Neural cell (in vitro differentiated cells): ENCODE measurements at regions not wholly inside any gene's neighbourhood (a gene's known extent, or its start where the extent isn't known, plus 50 kb on each side); places are given as distances from the start of the nearest gene placed in this dataset.
"Not testable (repeated sequence)": the region's sequence is repeated elsewhere in the genome, so short reads cannot be mapped to it uniquely, and the experiment has no call there.

Experiments
- H2AFZ ChIP-seq: fragments of 200-600, 300-800 bp; sonication (generic), shearing (Covaris generic); 2 replicates; pipeline ENCODE4 v1.6.0; 2014; ENCODE audit warnings: low read depth, mild to moderate bottlenecking, antibody characterized with exemption, low read length, moderate library complexity
- H3F3A ChIP-seq: fragments of 200-600 bp; shearing (Covaris generic); 2 replicates; pipeline ENCODE4 v1.6.1; 2016; ENCODE audit warnings: mild to moderate bottlenecking, moderate library complexity, mixed read lengths, antibody characterized with exemption, low read length; ENCODE audit not compliant: insufficient read depth, poor library complexity, severe bottlenecking
- H3K27ac ChIP-seq: fragments of 200-600, 300-800 bp; sonication (generic), shearing (Covaris generic); 2 replicates; pipeline ENCODE4 v1.5.1; 2014; ENCODE audit warnings: mild to moderate bottlenecking, low read length, moderate library complexity
- H3K27me3 ChIP-seq: fragments of 300-800, 200-600 bp; sonication (generic), shearing (Covaris generic); 2 replicates; pipeline ENCODE4 v1.6.0; 2014; ENCODE audit warnings: mild to moderate bottlenecking, low read depth, low read length, moderate library complexity; ENCODE audit not compliant: insufficient read depth
- H3K36me3 ChIP-seq: fragments of 300-800, 200-600 bp; sonication (generic), shearing (Covaris generic); 2 replicates; pipeline ENCODE4 v1.5.1; 2014; ENCODE audit warnings: mild to moderate bottlenecking, antibody characterized with exemption, low read length, moderate library complexity; ENCODE audit not compliant: insufficient read depth
- H3K4me2 ChIP-seq: fragments of 300-800, 200-600 bp; sonication (generic), shearing (Covaris generic); 2 replicates; pipeline ENCODE4 v1.6.0; 2014; ENCODE audit warnings: mild to moderate bottlenecking, low read length
- H3K4me3 ChIP-seq: fragments of 300-800, 200-600 bp; sonication (generic), shearing (Covaris generic); 2 replicates; pipeline ENCODE4 v1.5.1; 2014; ENCODE audit warnings: mild to moderate bottlenecking, low read length, moderate library complexity
- H3K79me2 ChIP-seq: fragments of 200-600 bp; shearing (Covaris generic); replicated peaks from 2 replicates; pipeline ENCODE4 v1.6.0; 2014; ENCODE audit warnings: mild to moderate bottlenecking, low read length, moderate library complexity; ENCODE audit not compliant: insufficient read depth
- H3K9ac ChIP-seq: fragments of 300-800, 200-600 bp; sonication (generic), shearing (Covaris generic); 2 replicates; pipeline ENCODE4 v1.6.1; 2016; ENCODE audit warnings: mild to moderate bottlenecking, low read length, mixed read lengths
- H3K9me2 ChIP-seq: fragments of 200-600 bp; shearing (Covaris generic); 2 replicates; pipeline ENCODE4 v1.6.1; 2016; ENCODE audit warnings: mild to moderate bottlenecking, low read length, mixed read lengths; ENCODE audit not compliant: insufficient read depth
- H3K9me3 ChIP-seq: fragments of 200-600, 300-800 bp; sonication (generic), shearing (Covaris generic); 2 replicates; pipeline ENCODE4 v1.6.1; 2016; ENCODE audit warnings: mild to moderate bottlenecking, mixed run types, low read length, moderate library complexity, mixed read lengths
- H4K20me1 ChIP-seq: fragments of 200-600 bp; shearing (Covaris generic); 2 replicates; pipeline ENCODE4 v1.6.1; 2016; ENCODE audit warnings: mild to moderate bottlenecking, mixed run types; ENCODE audit not compliant: insufficient read depth
- EP300 ChIP-seq: fragments of 450-650 bp; conservative IDR thresholded peaks from 2 replicates; pipeline ENCODE4 v1.6.1; 2014; ENCODE audit warnings: antibody characterized with exemption, mild to moderate bottlenecking, moderate library complexity; ENCODE audit not compliant: poor library complexity, severe bottlenecking
- MXI1 ChIP-seq: fragments of 450-650 bp; conservative IDR thresholded peaks from 2 replicates; pipeline ENCODE4 v1.6.1; 2014; ENCODE audit warnings: antibody characterized with exemption, mild to moderate bottlenecking; ENCODE audit not compliant: poor library complexity, severe bottlenecking
- POLR2AphosphoS5 ChIP-seq: IDR thresholded peaks from 2 replicates; pipeline ENCODE4 v1.6.1; 2012
- SMC3 ChIP-seq: fragments of 450-650 bp; conservative IDR thresholded peaks from 2 replicates; pipeline ENCODE4 v1.6.1; 2014; ENCODE audit warnings: antibody characterized with exemption, mild to moderate bottlenecking, moderate library complexity; ENCODE audit not compliant: poor library complexity
- TAF1 ChIP-seq: IDR thresholded peaks from 2 replicates; pipeline ENCODE4 v1.6.1; 2012; ENCODE audit warnings: low read depth
- TF ChIP-seq, protein P1 (sequence below): IDR thresholded peaks from 2 replicates; pipeline ENCODE4 v1.6.1; 2012; ENCODE audit warnings: borderline replicate concordance
- TF ChIP-seq, protein P2 (sequence below): fragments of 450-650 bp; IDR thresholded peaks from 2 replicates; pipeline ENCODE4 v1.5.1; 2014; ENCODE audit warnings: antibody characterized with exemption, mild to moderate bottlenecking, moderate library complexity; ENCODE audit not compliant: poor library complexity, severe bottlenecking

DNA sequence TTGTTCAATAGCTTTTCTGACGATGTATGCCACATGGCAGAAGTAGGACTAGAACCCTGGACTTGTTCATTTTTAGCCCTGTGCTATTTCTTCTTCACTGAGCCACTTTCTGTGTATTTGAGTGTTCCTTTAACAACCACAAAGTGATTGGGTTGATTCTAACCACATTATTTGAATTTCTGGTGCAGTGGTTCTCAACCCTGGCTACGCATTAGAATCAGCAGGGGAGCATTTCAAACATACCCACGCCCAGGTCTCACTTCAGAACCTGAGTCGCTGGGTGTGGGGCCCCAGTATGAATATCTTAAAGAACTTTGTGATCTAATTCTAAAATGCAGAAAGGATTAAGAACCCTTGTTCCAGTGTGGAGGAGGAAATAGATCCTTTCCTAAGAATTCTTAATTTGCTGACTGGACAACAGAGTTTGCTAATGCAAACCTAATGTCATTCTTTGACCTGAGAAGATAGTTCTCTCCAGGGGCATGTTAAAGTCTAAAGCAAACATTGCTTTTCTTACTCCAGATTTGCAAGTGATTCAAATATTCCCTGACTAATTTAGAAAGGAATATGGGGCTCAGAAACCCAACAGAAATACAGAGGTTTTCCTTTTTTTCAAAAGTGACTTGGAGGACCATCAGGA, 75.4 kb upstream of the GDNF start:
- Histone ChIP-seq H3K27ac (no peak overlapping the region), H3K4me3 (no peak overlapping the region), H2AFZ (no peak overlapping the region), H3K79me2 (no peaks in the 10 kb centered on the region), H3K4me2 (no peak overlapping the region), H3F3A (no peaks in the 10 kb centered on the region), H3K9me3 (no peaks in the 10 kb centered on the region), H3K36me3 (no peaks in the 10 kb centered on the region), H3K27me3 (no peaks in the 10 kb centered on the region), H3K9me2 (no peaks in the 10 kb centered on the region), H3K9ac (no peak overlapping the region), H4K20me1 (no peaks in the 10 kb centered on the region)
- no peak for TF ChIP-seq MXI1

DNA sequence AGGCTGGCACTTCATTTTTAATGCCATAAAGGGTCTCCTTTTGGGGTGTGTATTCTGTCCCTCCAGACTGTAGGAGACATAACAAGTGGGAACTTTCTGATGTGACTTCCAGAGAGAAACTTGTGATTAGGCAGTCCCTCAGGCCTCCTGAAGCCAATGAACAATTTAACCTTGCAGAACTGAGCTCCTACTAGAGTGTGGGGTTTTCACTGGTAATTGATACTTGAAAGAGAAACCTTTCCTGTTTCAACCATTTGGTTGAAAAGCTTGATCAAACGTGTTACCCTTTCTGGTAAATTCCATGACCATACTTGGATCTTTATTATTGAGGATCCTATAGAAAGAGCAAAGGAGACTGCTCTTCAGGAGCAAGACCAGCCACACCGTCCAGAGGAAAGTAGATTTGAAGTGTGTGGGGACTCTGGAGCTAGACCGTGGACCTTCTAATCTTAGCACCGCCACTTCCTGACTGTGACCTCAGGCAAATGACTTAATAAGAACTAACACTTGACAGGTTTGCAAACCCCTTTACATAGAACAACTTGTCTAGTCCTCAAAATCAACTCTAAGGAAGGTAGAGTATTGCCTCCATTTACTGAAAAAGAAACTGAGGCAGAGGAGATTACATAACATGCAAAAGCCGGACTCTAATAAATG, 69.9 kb upstream of the GDNF start:
- H3K36me3 ChIP-seq, H3K4me3 ChIP-seq, H3K27ac ChIP-seq: not testable (repeated sequence)

DNA sequence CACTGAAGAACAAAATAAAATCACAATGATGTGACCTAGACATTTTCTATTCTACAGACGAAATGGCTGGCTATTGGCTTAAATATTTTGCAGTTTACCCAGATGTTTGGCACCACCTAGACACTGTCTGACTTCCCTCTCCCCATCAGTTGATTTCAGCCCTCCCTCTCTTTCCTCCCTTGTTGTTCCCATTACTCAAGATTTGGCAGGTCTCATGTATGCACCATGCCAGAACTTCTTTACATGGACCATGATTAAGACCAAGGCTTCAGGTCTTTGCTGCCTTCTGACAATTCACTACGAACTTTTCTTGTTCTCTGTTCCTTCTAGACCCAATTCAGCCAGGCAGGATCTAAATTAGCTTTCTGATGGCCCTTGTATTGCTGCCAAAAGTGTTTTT, 66.6 kb upstream of the GDNF start:
- H3K9ac ChIP-seq = no peak overlapping the region

More for the DNA sequence above, 69.9 kb upstream of the GDNF start:
- not testable (repeated sequence) for H3K9me3 ChIP-seq, H3K9ac ChIP-seq, H4K20me1 ChIP-seq, H3K4me2 ChIP-seq, H3K9me2 ChIP-seq, H3F3A ChIP-seq, H3K27me3 ChIP-seq, H3K79me2 ChIP-seq, H2AFZ ChIP-seq

DNA sequence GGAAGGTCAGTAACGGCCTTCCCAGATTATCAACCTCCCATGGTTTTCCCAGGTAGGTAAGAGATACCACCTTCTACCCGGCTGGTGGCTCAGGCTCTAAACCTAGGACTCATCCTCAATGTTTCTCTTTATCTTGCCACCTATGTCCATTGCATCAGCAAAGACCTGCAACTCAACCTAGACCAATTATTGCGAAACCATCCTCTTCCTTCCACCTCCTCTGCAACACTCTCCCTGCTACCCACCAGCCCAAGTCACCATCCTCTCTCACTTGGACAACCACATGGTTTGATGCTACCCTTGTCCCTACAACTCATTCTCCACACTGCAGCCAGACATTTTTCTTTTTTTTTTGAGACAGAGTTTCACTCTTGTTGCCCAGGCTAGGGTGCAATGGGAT, 65.4 kb upstream of the GDNF start:
- Histone ChIP-seq H3K4me3 (no peak overlapping the region), H3F3A (no peaks in the 10 kb centered on the region)
- no peak for TF ChIP-seq POLR2AphosphoS5
- TF ChIP-seq, protein P1, sequence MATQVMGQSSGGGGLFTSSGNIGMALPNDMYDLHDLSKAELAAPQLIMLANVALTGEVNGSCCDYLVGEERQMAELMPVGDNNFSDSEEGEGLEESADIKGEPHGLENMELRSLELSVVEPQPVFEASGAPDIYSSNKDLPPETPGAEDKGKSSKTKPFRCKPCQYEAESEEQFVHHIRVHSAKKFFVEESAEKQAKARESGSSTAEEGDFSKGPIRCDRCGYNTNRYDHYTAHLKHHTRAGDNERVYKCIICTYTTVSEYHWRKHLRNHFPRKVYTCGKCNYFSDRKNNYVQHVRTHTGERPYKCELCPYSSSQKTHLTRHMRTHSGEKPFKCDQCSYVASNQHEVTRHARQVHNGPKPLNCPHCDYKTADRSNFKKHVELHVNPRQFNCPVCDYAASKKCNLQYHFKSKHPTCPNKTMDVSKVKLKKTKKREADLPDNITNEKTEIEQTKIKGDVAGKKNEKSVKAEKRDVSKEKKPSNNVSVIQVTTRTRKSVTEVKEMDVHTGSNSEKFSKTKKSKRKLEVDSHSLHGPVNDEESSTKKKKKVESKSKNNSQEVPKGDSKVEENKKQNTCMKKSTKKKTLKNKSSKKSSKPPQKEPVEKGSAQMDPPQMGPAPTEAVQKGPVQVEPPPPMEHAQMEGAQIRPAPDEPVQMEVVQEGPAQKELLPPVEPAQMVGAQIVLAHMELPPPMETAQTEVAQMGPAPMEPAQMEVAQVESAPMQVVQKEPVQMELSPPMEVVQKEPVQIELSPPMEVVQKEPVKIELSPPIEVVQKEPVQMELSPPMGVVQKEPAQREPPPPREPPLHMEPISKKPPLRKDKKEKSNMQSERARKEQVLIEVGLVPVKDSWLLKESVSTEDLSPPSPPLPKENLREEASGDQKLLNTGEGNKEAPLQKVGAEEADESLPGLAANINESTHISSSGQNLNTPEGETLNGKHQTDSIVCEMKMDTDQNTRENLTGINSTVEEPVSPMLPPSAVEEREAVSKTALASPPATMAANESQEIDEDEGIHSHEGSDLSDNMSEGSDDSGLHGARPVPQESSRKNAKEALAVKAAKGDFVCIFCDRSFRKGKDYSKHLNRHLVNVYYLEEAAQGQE = no peak
- TF ChIP-seq EP300 = no peak
- TF ChIP-seq TAF1 = no peak
- TF ChIP-seq, protein P2, sequence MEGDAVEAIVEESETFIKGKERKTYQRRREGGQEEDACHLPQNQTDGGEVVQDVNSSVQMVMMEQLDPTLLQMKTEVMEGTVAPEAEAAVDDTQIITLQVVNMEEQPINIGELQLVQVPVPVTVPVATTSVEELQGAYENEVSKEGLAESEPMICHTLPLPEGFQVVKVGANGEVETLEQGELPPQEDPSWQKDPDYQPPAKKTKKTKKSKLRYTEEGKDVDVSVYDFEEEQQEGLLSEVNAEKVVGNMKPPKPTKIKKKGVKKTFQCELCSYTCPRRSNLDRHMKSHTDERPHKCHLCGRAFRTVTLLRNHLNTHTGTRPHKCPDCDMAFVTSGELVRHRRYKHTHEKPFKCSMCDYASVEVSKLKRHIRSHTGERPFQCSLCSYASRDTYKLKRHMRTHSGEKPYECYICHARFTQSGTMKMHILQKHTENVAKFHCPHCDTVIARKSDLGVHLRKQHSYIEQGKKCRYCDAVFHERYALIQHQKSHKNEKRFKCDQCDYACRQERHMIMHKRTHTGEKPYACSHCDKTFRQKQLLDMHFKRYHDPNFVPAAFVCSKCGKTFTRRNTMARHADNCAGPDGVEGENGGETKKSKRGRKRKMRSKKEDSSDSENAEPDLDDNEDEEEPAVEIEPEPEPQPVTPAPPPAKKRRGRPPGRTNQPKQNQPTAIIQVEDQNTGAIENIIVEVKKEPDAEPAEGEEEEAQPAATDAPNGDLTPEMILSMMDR = no peak
- TF ChIP-seq SMC3 = no peak
- TF ChIP-seq MXI1 = no peak

More for the DNA sequence above, 66.6 kb upstream of the GDNF start:
- no peaks in the 10 kb centered on the region for H3K9me3 ChIP-seq
- no peak for TF ChIP-seq POLR2AphosphoS5
- no peak overlapping the region for H2AFZ ChIP-seq
- H3K27ac ChIP-seq = no peak overlapping the region
- no peaks in the 10 kb centered on the region for H3K79me2 ChIP-seq
- no peaks in the 10 kb centered on the region for H3F3A ChIP-seq
- no peak overlapping the region for H3K4me3 ChIP-seq
- H3K36me3 ChIP-seq = no peaks in the 10 kb centered on the region
- H3K27me3 ChIP-seq = no peaks in the 10 kb centered on the region
- H4K20me1 ChIP-seq = no peaks in the 10 kb centered on the region
- no peaks in the 10 kb centered on the region for H3K9me2 ChIP-seq
- H3K4me2 ChIP-seq = no peak overlapping the region

More for the DNA sequence above, 65.4 kb upstream of the GDNF start:
- no peak overlapping the region for H2AFZ ChIP-seq
- no peaks in the 10 kb centered on the region for H3K27me3 ChIP-seq
- no peak overlapping the region for H3K9ac ChIP-seq
- H3K9me3 ChIP-seq = no peaks in the 10 kb centered on the region
- no peak overlapping the region for H3K27ac ChIP-seq
- no peaks in the 10 kb centered on the region for H3K36me3 ChIP-seq
- no peak overlapping the region for H3K4me2 ChIP-seq
- H4K20me1 ChIP-seq = no peaks in the 10 kb centered on the region
- no peaks in the 10 kb centered on the region for H3K79me2 ChIP-seq
- H3K9me2 ChIP-seq = no peaks in the 10 kb centered on the region
